ENCODE measurements at regions not wholly inside any gene's neighbourhood (a gene's known extent, or its start where the extent isn't known, plus 50 kb on each side); places are given as distances from the start of the nearest gene placed in this dataset.

- FAIRE-seq = no peak
- no peak for TF ChIP-seq CTCF (IDR thresholded peaks at IDR 0.05; ENCODE audit: insufficient read depth, missing control alignments)
- DNase-seq (ENCODE audit: insufficient read length, low spot score) = no peak
Measured at GRCh38 chr3:124277144-124277890, 285.4 kb upstream of the ROPN1 start.

GRCh38 chr3:124281453-124282316, 289.8 kb upstream of the ROPN1 start:
- DNase-seq (ENCODE audit: insufficient read length, low spot score) = no peak
- no peak for FAIRE-seq
- peak; percentile 64 for TF ChIP-seq CTCF (IDR thresholded peaks at IDR 0.05; ENCODE audit: insufficient read depth, missing control alignments)

DNA sequence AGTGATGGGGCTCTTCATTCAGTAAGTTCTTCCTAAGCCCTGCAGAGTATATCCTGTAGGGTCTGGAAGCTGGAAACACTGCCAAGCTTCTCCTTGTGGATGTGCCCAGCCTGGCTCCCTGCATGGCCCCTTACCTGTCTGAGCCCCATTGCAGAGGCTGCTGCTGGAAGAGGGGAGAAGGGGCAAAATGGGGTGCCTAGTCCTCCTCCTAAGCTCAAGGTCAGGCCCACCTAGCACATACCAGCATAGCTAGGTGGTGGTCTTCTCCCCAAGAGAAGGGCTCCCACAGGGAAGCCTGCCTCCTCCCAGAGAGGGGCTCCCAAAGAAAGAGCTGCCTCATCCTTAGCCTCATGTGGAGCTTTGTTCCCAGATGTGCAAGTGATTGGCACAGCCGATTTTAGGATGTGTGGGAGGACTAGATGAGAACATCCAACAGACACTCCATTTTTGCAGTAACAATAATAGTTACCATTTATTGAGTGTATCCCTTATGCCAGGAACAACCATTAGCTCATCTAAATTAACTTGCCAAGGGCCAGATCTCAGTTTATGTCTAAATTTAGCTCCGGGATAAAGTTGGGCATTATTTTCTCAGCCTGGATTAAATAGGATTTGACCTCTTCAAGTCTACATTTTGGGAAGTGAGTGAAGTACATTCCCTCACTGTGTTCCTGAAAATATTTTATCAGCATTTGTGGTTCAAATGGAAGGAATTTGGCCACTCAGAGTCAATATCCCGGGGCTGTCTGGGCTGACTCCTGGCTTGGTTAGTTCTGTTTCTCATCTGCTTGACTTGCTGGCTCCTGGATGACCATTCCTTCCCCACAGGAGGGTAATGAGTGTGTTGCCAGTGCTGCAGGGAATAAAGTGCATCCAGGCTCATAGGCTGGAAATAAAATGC, 291.1 kb upstream of the ROPN1 start:
- DNase-seq (ENCODE audit: insufficient read length, low spot score) = no peak
- FAIRE-seq = no peak
- TF ChIP-seq CTCF (IDR thresholded peaks at IDR 0.05; ENCODE audit: insufficient read depth, missing control alignments) = no peak

- no peak for FAIRE-seq
- DNase-seq (ENCODE audit: insufficient read length, low spot score) = no peak
- TF ChIP-seq CTCF (IDR thresholded peaks at IDR 0.05; ENCODE audit: insufficient read depth, missing control alignments) = no peak
Measured at GRCh38 chr3:124283652-124284023, 291.7 kb upstream of the ROPN1 start.

- FAIRE-seq (no peak), DNase-seq (ENCODE audit: insufficient read length, low spot score) (no peak)
- TF ChIP-seq CTCF (IDR thresholded peaks at IDR 0.05; ENCODE audit: insufficient read depth, missing control alignments) = no peak
Measured at GRCh38 chr3:124288996-124289395, 297.1 kb upstream of the ROPN1 start.

DNA sequence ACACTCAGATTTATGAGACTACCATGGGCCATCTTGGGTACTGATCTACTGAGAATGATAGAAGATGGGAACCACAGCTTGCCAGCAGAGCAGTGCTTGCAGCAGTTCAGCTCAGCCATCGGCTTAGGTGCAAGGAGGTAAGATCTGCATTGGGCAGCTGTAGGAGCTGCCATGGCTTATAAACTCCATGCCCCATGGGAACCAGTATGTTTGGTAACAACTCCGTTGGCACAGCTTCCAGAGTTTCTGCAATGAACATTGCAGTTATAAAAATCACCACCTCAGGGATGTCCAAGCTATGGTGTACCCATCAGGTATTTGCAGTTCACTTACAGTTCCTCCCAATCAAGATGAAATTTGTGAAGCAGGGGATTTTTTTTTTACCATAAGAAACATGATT, 299.1 kb upstream of the ROPN1 start:
- FAIRE-seq (no peak), DNase-seq (ENCODE audit: insufficient read length, low spot score) (no peak)
- TF ChIP-seq CTCF (IDR thresholded peaks at IDR 0.05; ENCODE audit: insufficient read depth, missing control alignments) = no peak

Data from D721Med (cell line).